HEK293T (cell line): ENCODE measurements at regions not wholly inside any gene's neighbourhood (a gene's known extent, or its start where the extent isn't known, plus 50 kb on each side); places are given as distances from the start of the nearest gene placed in this dataset.

Experiments
- ARNT ChIP-seq: fragments of 450-650 bp; IDR thresholded peaks from 2 replicates; pipeline ENCODE4 v1.6.1; 2017; ENCODE audit warnings: mild to moderate bottlenecking
- BHLHE40 ChIP-seq: fragments of 450-650 bp; IDR thresholded peaks from 2 replicates; pipeline ENCODE4 v1.6.1; 2016; ENCODE audit warnings: mild to moderate bottlenecking, moderate library complexity, borderline replicate concordance
- CTBP1 ChIP-seq: fragments of 450-650 bp; IDR thresholded peaks from 2 replicates; pipeline ENCODE4 v1.6.1; 2016; ENCODE audit warnings: borderline replicate concordance
- ELF4 ChIP-seq: fragments of 450-650 bp; IDR thresholded peaks from 2 replicates; pipeline ENCODE4 v1.6.1; 2017; ENCODE audit warnings: antibody characterized with exemption
- FOXA1 ChIP-seq: fragments of 450-650 bp; IDR thresholded peaks from 2 replicates; pipeline ENCODE4 v1.6.1; 2016; ENCODE audit warnings: mild to moderate bottlenecking
- FOXK2 ChIP-seq: fragments of 450-650 bp; IDR thresholded peaks from 2 replicates; pipeline ENCODE4 v1.6.1; 2016; ENCODE audit warnings: mild to moderate bottlenecking
- FOXM1 ChIP-seq: fragments of 450-650 bp; IDR thresholded peaks from 2 replicates; pipeline ENCODE4 v1.6.1; 2017; ENCODE audit warnings: mild to moderate bottlenecking, borderline replicate concordance
- HDGF ChIP-seq: fragments of 450-650 bp; IDR thresholded peaks from 2 replicates; pipeline ENCODE4 v1.6.1; 2017; ENCODE audit warnings: antibody characterized with exemption, borderline replicate concordance
- LEF1 ChIP-seq: fragments of 450-650 bp; IDR thresholded peaks from 2 replicates; pipeline ENCODE4 v1.6.1; 2017; ENCODE audit warnings: mild to moderate bottlenecking, borderline replicate concordance
- PKNOX1 ChIP-seq: fragments of 450-650 bp; IDR thresholded peaks from 2 replicates; pipeline ENCODE4 v1.6.1; 2016
- SP1 ChIP-seq: fragments of 450-650 bp; IDR thresholded peaks from 2 replicates; pipeline ENCODE4 v1.6.1; 2017
- SUZ12 ChIP-seq: fragments of 450-650 bp; IDR thresholded peaks from 2 replicates; pipeline ENCODE4 v1.6.1; 2016; ENCODE audit warnings: mild to moderate bottlenecking
- ZNF384 ChIP-seq: fragments of 450-650 bp; IDR thresholded peaks from 2 replicates; pipeline ENCODE4 v1.6.1; 2016

- TF ChIP-seq ARNT (no peak), SP1 (no peak), BHLHE40 (no peak), FOXM1 (no peak), FOXA1 (no peak), FOXK2 (no peak), HDGF (no peak), SUZ12 (no peak), PKNOX1 (no peak), ELF4 (no peak), LEF1 (no peak), CTBP1 (no peak), ZNF384 (no peak)
Observed at GRCh38 chr2:65969161-65969560, 465.8 kb upstream of the MEIS1 start.
